Erythroblast (primary cell): ENCODE measurements at regions not wholly inside any gene's neighbourhood (a gene's known extent, or its start where the extent isn't known, plus 50 kb on each side); places are given as distances from the start of the nearest gene placed in this dataset.

Experiments
- GATA1 ChIP-seq: IDR thresholded peaks from 2 replicates; pipeline ENCODE4 v1.6.1; 2011; ENCODE audit warnings: low read depth, mild to moderate bottlenecking, control low read depth, low read length, moderate library complexity
- POLR2A ChIP-seq: IDR thresholded peaks from 2 replicates; pipeline ENCODE4 v1.6.1; 2011; ENCODE audit warnings: mild to moderate bottlenecking, low read length

- TF ChIP-seq POLR2A (no peak), GATA1 (no peak)
Observed at GRCh38 chr6:100188754-100189153, 194.7 kb upstream of the MCHR2 start.
